ENCODE measurements at regions not wholly inside any gene's neighbourhood (a gene's known extent, or its start where the extent isn't known, plus 50 kb on each side); places are given as distances from the start of the nearest gene placed in this dataset.

DNA sequence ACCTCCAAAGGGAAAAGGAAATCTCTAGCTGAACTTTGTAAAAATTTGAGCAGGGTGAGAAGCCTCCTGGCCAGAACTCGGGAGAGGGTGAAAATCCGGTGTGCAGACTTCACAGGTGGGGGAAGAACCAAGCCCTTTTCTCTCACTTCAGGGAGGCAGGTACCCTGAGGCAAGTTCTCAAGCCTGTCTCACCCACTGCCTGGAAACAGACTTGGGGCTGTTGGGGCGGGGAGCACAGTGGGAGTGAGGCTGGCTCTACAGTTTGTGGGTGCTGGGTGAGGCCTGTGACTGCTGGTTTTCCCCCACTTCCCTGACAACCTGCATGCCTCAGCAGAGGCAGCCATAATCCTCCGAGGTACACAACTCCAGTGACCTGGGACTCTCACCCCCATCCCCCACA lies 187.1 kb downstream of the KIF4B start:
- no peak for DNase-seq (ENCODE audit: low read depth)

DNA sequence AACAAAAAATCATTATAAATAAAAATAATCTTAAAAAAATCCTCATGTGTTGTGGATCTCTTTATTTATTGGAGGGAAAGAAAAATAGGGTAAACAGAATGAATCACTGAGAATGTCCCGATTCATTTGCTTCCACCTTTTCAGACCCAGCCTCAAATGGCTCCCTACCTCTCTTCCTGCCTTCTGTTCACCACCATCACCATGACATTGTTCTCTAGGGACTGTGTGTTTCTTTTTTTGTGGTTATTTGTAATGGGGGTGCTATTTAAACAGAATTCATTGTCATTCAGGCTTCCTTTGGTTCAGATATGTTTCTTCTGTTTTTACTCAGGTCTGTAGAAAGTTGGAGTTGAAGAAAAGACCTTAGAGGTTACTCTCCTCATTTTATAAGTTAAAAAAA lies 198.2 kb downstream of the KIF4B start:
- no peak for DNase-seq (ENCODE audit: low read depth)

DNA sequence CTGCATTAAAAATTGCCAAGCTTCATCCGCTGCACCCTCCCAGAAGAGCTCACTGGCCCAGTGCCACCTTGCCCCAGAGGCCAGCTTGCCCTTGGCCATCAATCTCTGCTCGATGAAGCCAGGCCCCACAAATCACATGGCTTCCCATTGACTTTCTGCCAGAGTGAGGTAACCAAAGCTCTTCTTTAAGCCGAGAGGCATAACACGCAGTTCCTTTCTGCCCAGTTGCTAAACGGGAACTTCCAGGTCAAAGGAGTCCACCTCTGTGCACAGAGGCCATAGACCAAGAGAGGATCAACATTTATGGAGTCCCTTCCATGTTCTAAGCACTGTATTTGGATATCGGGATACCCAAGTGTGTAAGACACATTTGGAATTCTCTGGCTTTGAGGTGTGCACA lies 208.8 kb downstream of the KIF4B start:
- DNase-seq (ENCODE audit: low read depth) = no peak

DNA sequence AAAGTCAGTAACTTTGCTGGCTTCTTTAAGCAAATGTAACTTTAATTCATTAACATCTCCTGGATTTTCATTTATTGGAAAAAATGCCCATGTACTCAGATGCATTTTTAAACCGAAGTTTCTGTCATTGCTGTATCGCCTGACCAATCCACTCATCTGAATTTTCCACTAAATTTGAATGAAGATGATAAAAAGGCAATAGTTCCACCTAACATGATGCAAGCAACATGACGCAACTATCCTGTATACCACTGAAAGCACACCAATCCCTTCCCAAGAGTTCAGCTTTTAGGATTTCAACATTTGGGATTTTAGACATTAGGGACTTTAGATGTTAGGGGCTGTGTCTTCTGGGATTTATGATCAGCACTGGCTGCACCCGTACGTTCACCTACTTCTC lies 215.6 kb downstream of the KIF4B start:
- DNase-seq (ENCODE audit: low read depth) = no peak

DNA sequence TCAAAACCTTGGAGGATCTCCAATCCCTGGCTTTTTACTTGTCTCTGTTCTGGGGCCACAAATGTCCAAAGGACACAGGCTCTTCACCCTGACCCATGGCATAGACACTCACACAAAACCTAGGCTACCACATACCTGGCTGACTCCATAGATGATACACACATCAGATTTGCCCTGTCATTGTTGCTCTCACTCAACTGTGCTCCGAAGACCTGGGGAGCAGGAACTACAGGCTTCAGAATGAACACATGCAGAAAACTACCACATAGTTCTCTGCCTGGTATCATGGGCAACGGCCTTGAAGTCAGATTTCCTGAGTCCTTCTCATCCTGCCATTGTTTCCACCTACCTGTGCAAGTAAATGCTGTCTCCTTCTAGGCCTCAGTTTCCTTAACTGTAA lies 226.2 kb downstream of the KIF4B start:
- DNase-seq (ENCODE audit: low read depth) = no peak

DNA sequence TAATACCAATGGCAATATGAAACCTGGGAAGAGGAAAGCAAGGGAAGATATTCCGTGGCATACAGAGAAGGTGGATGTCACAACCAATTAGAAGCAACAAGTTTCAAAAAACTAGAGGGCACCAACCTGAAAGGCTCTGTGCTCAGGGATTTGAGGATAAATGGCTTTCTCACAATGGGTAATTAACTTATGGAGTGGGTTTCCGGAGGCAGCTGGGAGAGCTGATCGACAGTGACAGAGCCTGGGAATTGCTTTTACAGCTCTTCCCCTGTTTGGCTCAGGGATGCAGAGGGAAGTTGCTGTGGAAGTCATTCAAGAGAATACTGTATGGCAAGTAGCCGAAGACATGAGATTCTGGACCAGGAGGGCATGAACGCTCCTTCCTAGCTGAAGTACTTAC lies 237.0 kb downstream of the KIF4B start:
- DNase-seq (ENCODE audit: low read depth) = no peak

DNA sequence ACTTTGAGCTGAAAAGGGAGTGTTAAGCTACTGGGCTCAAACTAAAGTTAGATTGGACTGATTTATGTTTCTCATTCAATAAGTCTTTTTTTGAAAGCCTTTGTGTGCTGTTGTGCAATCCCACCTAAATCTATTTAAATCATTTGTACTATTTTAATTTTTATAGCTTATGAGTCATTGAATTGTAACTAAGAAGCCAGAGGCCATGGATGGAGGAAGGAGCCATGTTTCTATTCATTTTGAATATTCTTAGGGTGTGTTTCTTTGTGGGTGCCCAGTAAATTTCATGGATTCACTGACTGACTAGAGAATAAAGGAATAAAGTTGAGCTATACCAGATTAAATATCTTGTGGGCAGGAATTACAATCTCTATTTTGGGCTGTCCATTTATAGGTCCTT lies 238.5 kb downstream of the KIF4B start:
- no peak for DNase-seq (ENCODE audit: low read depth)

DNA sequence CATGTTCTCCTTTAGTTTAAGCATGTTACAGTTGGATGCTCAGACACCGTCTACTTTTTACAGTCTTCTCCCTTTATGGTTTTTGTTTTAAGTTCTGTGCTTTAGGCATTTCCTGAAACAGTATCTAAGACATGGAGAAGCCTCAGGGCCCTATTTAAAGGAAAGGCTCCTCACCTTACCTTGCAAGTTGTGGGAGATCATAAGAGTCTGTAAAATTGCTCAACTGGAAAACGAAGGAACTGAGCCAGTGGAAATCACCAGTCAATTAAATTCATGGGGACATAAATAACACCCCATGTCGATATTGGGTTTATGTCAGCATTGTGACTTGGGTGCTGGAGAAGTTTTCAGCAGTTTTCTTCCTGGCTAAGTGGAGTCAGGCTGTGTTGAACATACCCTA lies 239.2 kb downstream of the KIF4B start:
- DNase-seq (ENCODE audit: low read depth) = no peak

DNA sequence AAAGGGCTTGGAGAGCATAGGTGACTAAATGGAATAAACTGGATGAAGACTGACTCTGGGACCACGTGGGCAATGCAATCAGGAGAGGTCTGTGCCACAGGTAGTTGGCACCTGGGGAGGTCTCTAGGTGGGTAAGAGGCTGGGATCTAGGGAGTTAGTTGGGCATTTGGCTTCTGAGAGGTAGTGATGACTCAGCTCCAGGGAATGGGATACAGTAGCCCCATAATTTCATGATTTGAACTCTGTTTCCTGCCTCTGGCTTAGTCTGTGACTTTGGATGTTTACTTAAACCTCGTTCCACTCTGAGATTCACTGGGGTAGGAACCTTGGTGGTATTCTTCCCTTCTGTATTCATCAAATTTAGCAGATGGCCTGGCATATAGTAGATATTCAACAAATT lies 240.8 kb downstream of the KIF4B start:
- no peak for DNase-seq (ENCODE audit: low read depth)

DNA sequence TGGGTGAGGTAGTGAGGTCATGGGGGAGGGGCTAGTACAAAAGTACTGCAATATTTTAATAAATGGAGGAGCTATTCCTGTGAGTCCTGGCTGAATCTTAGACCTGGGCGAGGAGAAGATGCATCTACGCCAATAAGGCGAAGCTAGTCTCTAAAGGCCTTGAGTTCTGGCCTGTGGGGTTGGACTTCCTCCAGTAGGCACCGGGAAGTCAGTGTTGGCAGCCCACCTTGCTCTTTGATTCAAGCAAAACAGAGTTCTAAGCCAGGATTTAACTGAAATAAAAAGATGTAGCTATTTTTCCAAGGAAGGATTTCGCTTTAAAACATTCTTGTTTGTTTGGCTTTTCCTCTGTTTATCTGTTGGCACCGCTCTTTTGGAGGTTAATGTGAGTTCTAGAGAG lies 244.6 kb downstream of the KIF4B start:
- no peak for DNase-seq (ENCODE audit: low read depth)

DNA sequence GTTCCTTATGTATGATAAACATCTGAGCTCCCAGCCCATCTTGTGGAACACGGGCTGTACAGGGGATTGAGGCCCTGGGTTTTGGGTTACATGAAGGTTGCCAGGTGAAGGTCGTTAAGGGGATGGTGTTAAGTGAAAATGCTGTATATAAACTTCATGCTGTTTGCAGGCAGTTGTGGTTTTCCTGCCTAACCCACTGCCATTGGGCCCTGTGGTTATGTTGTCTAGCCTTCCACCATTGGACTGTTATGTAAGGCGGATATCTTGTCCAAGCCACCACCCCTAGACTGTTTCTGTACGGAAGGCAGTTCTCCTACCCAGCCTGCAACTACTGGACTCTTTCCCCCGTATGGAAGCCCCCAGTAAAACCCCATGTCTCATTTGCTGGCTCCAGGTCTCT lies 246.1 kb downstream of the KIF4B start:
- DNase-seq (ENCODE audit: low read depth) = no peak

DNA sequence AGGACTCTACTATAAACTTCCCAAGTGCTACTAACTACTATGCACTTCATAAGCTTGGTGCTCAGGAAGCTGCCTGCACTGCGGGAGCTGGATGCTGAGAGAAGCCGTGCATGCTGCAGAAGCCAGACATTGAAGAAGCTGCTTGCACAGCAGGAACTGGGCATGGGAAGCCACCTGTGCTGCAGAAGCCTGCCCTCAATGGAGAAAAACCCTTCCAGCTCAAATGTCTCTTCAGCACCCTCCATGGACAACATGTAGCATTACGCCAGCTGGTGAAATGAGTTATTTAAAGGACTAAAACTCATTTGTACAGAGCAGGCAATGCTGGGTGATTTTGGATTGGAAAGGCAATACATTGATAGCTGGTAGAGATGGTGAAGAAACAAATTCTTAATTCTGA lies 247.2 kb downstream of the KIF4B start:
- DNase-seq (ENCODE audit: low read depth) = no peak

DNA sequence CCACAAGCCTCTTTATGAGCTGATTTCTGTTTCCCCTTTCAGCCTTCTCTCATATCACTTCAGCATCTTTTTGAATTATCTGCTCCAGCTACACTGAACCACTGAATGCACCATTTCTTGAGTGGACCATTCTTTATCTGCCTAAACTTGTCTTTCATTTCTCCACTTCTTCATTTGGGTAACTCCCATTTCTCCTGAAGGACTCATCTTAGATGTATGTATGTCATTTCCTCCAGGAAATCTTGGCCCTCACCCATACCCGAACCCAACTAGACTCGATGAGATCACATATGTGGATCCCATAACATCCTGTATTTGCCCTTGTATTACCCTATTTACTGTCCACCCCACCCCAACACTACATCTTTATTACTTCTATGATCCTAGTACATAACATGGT lies 249.8 kb downstream of the KIF4B start:
- no peak for DNase-seq (ENCODE audit: low read depth)

DNA sequence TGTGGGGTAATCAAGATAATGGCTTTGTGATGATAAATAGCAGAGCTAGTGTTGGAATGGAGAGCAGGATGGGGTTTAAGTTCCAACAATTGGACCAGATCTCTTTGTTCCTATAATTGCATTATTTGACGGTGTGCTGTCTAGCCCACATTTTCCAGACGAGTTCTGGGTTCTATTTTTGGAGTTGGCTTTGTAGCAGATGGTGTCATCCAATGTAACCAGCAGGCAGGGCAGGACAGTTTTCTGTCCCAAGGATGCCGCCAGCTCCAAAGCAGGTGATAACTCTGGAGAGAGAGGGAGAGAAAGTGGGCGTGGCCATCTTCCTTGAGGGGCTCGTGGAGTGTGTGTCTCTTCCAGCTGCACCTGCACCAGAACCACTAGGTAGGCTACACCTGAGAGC lies 251.3 kb downstream of the KIF4B start:
- DNase-seq (ENCODE audit: low read depth) = no peak

DNA sequence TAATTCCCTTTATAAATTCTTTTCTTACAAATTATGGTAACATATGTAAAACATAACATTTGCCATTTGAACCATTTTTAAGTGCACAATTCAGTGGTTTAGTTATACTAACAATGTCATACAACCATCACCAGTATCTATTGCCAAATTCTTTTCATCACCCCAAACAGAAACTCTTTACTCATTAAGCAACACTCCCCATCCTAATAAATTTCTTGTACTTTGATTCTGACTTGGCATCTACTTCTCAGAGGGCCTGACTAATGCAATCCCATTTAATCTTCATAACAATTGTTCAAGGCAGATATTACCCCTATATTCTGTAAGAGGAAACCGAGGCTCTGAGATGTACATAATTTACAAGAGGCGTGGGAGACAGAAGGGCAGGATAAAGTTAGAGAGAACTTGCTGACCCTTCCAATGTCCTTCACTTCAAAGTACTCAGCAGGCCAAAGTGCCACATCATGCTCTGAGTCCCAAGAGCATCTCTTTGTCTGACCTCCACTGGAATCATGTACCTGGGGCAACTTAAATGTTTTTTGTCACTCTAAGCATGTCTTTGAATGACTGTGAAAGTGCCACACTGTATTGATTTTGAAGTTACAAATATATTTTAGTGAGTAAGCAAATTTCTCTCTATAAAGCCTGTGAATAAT lies 255.3 kb downstream of the KIF4B start:
- DNase-seq (ENCODE audit: low read depth) = no peak

DNA sequence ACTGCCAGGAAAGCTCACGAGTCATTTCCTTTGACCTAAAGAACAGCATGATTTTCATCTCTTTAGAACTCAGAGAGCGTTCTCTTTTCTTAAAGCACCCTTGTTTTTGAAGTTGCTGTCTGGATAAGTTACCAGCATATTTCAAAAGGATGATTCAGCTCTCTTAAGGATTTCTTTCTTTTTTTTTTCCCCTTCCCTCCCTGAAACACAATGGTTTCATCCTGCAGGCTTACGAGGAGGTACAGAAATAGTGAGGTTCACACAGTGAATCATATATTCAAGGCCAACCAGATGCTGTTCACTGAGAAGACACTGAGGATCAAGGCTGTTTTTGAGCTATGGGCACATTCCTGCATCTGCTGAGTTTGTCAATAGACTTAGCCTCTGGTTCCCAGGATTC lies 257.2 kb downstream of the KIF4B start:
- no peak for DNase-seq (ENCODE audit: low read depth)

DNA sequence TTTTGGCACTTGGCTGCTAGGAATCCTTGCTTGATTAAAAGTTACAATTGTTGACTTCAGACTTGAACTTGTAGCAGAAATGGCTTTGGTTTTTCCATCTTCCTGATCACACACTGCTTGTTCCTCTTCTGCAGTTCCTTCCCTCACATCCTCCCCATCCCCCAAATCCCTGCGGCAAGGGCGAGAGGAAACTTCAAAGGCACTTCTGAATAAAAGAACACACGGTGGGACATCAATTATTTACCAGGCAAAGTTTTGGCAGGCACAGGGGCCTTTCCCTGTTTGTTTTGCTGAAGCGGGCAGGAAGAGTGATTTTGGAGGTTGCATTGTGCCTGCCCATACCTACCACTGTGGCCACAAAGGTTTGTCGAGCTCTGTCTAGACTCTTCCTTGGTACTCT lies 260.9 kb downstream of the KIF4B start:
- no peak for DNase-seq (ENCODE audit: low read depth)

DNA sequence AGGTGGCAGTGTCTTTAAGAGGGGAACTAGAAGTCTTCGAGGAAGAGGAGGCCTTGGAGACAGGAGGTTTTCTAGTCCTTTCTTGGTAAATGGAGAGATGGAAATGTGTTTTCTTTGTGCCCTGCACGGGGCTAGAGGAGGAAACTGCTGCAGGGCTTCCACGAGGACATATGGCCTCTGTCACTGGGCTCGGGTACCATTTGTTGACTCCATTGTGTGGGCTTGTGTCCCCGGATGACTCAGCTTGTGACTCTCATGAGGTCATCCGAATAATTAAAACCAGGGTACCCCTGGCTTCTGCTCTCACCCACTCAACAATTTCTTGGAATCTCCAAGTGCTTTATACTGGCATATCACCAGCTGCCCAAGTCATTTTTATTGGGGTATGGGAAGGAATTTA lies 261.7 kb downstream of the KIF4B start:
- no peak for DNase-seq (ENCODE audit: low read depth)

DNA sequence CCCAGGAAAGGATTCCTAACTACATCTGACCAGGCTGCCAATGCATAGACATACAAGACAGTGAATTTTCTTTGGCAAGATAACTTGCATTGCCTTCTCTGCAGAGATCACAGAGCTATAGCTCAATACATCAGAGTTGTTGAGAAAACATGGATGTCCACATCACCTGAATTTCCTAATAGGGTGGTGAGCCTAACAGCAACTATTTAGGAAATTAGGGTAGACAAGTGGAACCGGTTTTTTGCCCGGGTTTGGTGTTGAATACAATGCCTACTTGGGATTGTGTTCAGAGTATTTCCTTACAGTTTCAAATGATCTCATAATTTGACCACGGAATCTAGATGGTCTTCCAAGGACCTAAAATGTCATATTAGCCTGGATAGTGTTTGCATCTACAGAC lies 262.7 kb downstream of the KIF4B start:
- no peak for DNase-seq (ENCODE audit: low read depth)

DNA sequence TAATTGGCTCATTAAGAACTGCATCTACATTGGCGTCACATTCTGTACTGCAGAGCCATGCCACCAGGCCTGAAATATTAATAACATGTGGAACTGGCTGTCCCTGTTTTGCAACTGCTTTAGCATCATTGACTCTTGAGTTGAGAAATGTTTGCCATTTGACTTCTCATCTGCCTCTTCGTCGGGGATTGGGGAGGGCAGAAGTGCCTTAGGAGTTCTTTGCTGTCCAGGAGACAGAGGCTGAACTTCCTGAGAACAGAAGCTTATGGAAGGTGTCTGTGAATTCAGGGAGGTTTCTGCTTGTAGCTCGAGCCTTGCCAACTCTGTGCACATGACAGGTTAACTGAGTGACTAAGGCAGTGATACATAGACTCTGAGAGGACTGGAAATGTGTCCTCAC lies 265.0 kb downstream of the KIF4B start:
- no peak for DNase-seq (ENCODE audit: low read depth)

DNA sequence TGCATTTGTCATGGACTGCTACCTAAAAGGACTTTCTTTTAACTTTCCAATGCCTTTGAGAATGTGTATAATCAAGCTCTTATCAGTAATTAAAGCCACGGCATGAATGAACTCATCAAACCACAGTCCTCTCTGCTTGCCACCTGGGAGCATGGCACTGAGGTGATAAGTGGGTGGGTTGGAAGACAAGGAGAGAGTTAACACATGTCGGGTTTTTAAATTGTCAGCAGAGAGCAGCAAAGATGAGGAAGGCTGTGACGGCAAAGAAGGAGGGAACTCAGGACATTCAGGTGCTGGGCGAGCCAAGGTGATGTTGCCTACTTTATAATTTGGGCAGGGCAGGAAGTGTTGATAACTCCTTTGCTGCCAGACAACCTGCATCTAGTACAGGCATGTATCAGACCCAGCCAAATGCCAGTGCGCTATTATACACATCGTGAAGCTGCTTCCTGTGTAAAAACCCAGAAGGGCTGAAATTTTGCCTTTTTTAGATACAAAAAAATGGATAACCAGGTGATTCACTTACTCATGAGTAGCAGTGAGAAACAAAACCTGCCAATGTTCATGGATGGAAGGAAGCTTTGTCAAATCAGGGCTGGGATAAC lies 269.1 kb downstream of the KIF4B start:
- no peak for DNase-seq (ENCODE audit: low read depth)

DNA sequence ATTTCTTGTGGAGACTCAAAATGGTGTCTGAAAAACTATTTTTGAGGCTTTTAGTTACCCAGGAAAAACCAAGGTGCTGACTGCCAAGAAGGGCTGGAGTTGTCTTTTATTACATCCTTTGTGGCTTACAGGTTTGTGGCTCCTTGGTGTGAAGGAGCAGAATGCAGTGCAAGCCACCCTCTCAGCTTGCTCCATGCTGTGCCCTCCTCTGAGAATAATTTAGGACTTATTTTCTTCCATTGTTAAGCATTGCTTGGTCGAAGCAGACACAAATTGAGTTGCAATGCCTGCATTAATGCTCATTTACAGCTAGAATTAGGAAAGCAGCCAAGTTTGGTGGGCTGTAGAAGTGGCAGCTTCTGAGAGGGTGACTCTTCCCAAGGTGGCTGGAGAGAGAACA lies 272.2 kb downstream of the KIF4B start:
- no peak for DNase-seq (ENCODE audit: low read depth)

DNA sequence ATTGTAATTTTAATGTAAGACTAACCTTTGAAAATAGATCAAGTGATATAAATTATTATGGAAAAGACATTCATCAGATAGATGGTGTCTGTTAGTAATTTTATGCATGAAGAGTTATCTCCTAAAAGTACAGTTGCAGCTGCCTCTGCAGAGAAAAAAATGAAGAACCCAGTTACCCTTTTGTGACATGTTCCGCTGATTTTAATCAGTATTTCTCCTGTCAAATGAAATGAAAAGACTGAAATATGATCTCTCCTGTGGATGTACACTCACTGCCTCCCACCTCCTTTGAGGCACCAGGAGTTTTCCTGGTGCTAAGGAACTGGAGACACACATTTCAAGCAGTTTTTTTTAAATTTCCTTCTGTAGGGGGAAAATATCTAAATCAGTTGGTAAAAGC lies 277.4 kb downstream of the KIF4B start:
- DNase-seq (ENCODE audit: low read depth) = no peak

DNA sequence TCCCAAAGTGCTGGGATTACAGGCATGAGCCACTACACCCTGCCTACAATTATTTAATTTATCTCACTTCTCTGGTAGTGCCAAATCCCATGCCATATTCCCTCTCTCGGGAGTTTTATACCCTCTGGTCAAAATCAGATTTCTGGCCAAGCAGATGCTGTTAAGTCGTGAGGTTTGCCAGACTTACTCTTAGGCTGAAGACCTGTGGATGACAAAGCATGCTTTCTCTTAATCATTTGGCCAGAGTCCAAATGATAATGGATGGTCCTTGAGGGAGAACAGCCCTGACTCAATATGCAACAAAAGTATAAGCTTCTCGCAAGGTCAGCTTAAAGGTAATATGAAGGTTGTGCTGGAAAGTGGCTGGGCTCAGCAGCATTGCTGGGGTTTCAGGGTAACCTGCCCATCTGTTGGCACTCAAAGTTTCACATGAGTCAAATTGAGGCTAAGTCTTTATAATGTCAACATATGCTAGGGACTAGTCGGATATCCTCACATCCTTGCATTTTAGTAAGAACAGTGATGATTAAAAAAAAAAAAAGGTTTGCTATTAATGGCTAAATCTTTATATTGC lies 280.1 kb downstream of the KIF4B start:
- DNase-seq (ENCODE audit: low read depth) = no peak
